DMS79 (cell line): ENCODE measurements at regions not wholly inside any gene's neighbourhood (a gene's known extent, or its start where the extent isn't known, plus 50 kb on each side); places are given as distances from the start of the nearest gene placed in this dataset.
"Not testable (repeated sequence)": the region's sequence is repeated elsewhere in the genome, so short reads cannot be mapped to it uniquely, and the experiment has no call there.

ENCODE experiments used
- DNase-seq: peaks from one replicate; lab custom pipeline; 2025; lab: John Stamatoyannopoulos, UW

DNA sequence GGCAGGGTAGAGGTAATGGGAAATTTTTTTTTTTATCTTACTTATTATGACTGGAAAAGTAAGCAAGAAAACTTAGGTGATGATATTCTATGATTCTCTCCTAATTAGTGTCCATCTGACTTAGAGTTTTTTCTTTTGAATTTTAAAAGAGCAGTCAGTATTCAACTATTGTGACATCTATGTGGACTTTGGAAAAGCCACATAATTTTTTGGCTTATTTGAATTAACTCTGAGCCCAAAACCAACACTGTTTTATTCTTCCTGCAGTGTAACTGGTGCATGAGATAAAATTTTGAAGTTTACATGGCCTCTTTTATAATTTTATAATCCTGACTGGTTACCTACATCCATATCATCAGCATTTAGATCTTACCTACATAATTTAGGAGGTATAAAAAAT lies 619.7 kb downstream of the EPM2A start:
- no peak for DNase-seq

DNA sequence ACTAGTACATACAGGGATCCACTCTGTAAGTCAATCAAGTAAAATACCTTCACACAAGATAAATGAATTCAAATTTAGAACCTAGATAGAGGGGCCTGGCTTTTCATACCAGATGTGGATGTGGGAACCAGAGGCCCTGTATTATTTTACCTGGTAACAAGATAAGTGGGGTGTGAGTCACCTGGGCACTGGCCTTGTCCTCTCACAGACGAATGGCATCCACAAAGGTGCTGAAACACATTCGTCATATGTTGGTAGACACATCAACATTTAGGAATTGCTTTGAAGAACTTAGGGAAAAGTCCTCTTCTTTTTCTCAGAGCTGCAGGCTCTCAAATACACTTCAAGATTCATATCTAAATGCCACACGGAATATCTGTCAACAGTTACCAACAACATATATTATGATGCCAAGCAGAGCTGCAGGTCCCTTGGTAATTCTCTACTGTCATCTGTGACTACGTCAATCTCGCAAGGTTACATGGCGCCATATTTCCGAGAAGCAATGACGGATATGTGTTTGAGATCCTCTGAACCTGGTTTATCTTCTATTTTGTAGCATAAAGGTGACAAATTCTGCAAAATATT lies 618.6 kb downstream of the EPM2A start:
- no peak for DNase-seq

GRCh38 chr6:145118224-145118623 lies 617.1 kb downstream of the EPM2A start:
- DNase-seq: no peak

DNA sequence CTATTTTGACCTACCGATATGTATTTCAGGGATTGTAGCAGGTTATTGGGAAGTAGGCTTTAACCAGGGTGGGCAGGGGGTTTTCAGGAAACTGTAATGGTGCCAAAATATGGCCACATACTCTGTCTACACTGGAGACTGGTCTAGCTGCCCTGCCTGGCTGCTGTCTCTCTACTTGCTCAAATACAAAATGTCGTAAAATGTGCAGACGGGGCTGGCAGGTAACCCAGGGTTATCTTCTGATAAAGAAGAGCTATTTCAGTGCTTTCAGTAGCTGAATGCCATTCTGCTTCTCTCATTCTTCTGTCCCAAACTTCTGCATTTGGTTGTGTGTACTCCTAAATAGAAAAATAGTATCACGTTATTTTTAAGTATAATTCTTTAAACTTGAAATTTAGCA lies 616.2 kb downstream of the EPM2A start:
- no peak for DNase-seq

- DNase-seq: no peak
Observed at GRCh38 chr6:145132709-145133108, 602.6 kb downstream of the EPM2A start.

DNA sequence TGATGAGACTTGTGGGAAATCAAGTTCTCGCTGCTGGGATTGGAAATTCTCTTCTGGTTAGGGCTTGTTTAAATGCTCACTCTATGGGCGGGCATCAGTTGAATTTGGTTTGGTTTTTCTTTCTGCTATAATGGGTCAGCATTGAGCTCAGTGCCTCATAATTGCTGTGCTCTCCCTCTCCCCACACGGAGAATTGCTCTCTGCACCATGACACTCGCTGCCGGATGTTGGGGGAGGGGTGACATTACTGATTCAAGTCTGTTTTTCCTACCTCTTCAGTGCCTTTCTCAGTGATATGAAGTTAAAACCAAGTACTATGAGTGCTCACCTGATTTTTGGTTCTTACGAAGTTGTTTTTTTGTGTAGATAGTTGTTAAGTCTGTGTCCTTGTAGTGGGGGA lies 599.6 kb downstream of the EPM2A start:
- DNase-seq: no peak

- DNase-seq: no peak
Observed at GRCh38 chr6:145137425-145137824, 597.9 kb downstream of the EPM2A start.

GRCh38 chr6:145138469-145139139 lies 596.7 kb downstream of the EPM2A start:
- no peak for DNase-seq

DNA sequence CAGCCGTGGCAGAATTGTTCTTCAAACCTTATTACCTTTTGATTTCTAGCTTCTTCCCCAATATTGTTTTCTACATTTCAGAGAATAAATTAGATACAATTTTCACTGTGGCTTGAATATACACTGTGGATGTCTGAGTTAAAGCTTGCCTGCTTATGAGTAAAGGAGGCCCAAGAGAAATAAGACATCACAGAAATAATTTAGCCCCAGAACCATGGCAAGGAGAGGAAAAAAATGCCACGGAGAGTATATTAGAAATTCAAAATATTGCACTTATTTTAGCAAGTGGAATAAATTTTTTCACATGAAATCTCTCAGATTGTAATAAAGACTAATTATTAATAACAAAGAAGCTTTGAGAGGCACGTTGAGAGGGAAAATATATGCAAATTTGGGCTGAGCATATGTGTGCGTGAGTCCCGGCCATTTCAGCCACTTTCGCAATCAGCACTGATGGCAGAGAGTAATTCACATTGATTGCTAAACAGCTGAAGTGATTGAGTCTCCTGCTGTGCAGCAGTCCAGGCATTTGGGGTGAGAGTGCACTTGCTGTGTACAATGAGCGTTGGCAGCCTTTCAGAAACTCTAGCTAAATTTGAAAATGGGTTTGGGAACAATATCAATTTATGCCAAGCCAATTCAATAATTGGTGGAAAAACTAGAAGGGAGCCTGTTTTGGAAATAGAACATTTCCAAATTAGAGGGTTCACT lies 596.0 kb downstream of the EPM2A start:
- DNase-seq: no peak

- DNase-seq: no peak
Observed at GRCh38 chr6:145139895-145140294, 595.4 kb downstream of the EPM2A start.

DNA sequence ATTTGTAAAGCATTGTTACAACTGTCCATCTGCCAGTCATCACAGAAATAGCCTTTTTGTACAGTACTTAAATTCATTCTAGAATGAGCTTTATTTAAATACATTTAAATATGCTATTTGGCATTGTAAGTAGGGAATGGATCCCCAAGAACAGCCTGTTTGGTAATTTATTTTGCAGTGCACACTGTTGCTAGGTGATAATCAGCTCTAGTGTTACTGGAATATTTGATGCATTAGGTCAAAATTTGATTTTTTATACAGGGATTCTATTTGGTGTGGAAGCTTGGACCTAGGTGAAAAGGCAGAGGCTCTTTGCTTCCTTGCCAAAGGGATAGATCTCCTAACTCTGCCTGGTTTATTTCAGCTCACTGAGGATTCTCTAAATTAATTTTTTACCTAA lies 593.7 kb downstream of the EPM2A start:
- no peak for DNase-seq

DNA sequence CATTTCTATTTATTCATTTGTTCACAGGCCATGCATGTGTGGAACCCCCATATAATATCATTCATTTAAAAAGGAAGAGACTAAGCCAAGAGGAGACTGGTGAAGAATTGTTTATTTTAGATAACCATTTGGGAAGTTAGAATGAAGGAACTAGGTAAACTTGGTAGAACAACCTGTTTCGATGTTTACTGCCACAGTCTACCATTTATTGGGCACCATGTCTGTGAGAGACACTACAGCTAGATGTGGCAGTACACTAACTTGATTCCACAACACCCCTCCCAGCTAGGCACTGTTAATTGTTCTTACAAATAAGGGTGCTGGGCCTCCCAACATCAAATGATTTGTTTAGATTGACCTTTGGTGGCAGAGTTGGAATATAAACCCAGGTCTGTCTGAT lies 592.4 kb downstream of the EPM2A start:
- no peak for DNase-seq

DNA sequence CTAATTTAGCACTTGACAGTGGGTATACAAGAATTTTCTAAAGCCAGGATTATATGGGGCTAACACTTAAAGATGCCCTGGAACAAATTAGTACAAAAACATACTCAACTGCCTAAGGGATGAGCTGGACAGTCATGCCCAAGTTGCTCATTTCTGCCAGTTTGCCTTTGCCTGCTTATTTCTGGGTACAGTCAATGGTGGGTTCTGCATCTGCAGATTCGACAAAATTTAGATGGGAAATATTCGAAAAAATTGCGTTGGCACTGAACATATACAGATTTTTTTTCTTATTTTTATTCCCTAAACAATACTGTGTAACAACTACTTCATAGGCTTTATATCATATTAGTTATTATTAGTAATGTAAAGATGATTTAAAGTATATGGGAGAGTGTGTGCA lies 591.9 kb downstream of the EPM2A start:
- no peak for DNase-seq

- no peak for DNase-seq
Observed at GRCh38 chr6:145147559-145147958, 587.8 kb downstream of the EPM2A start.

GRCh38 chr6:145147981-145148749 lies 587.2 kb downstream of the EPM2A start:
- DNase-seq: no peak

GRCh38 chr6:145148776-145149175 lies 586.5 kb downstream of the EPM2A start:
- DNase-seq: no peak

DNA sequence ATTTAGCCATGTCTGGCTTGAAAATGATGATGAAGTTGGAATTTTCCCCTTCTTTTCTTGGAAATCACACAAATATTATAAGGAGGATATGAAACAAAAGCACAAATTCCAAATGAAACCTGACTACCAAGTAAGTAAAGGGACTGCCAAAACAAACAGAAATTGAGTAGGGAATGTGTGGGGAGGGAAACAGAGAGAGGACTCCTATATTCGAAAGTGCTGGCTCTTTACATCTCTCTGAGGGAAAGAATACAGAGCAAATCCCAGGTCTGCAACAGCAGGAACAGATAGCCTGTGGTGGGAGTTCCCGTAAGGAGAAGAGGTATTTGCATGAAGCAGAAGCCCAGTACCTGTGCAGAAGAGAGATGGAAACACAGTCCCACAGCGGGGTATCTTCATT lies 583.7 kb downstream of the EPM2A start:
- DNase-seq: no peak

DNA sequence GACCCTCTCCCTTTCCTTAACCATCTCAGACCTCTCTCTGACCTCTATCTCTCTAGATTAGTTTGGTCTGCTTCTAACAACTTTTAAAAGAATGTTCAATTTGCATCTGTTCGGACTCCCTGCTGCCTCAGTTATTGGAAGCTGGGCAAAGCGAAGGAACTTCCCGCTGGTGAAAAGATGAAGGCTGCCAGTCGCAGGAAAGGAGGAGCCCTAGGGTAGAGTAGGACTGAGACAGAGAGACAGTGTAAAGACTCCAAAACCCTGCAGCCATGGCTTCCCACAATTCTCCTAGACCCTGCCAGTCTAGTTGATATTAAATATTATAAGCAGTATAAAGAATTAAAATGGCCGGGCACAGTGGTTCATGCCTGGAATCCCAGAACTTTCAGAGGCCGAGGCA lies 581.8 kb downstream of the EPM2A start:
- DNase-seq: no peak

- no peak for DNase-seq
Observed at GRCh38 chr6:145155411-145155810, 579.9 kb downstream of the EPM2A start.

- no peak for DNase-seq
Observed at GRCh38 chr6:145155873-145156782, 579.2 kb downstream of the EPM2A start.

GRCh38 chr6:145158636-145159035 lies 576.7 kb downstream of the EPM2A start:
- DNase-seq: not testable (repeated sequence)

- no peak for DNase-seq
Observed at GRCh38 chr6:145159921-145160320, 575.4 kb downstream of the EPM2A start.
